GM21786 (cell line): ENCODE measurements at regions not wholly inside any gene's neighbourhood (a gene's known extent, or its start where the extent isn't known, plus 50 kb on each side); places are given as distances from the start of the nearest gene placed in this dataset.

Experiments
- ATAC-seq: cut with Tn5 transposase; IDR thresholded peaks from one replicate; pipeline ENCODE4 v1.9.1; 2021; ENCODE audit not compliant: unreplicated experiment

GRCh38 chr3:159829056-159829455, 159.6 kb upstream of the IL12A start:
- no peak for ATAC-seq

DNA sequence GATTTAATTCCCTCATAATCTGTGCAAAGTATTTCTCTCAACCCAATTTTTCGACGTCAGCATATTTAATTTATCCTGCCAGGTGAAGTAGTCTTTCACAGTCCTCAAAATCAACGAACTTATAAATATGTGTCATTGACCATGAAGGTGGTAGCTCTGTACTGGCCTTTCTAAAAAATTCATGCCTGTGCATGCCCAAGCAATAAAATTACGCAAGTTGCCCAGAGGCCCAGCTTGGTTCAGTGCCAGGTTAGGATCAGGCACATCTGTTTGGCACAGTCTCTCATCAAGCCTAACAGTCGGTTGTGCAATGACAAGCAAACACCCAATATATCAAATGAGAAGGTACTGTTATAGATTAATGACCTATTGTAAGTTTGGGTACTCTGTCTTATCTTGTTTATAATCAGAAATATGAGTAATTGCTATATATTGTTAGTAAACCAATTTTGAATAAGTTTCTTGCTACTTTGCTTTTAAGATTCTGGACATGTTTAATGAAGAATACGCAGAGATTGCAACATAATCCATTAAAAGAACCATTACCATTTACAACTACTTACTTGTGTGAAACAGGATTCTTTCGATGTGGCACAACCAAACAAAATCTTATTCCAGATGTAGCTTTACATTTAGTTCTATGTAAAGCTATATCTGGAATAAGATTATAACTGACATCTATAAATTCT, 159.0 kb upstream of the IL12A start:
- no peak for ATAC-seq

GRCh38 chr3:159830523-159831154, 158.0 kb upstream of the IL12A start:
- no peak for ATAC-seq

- ATAC-seq: peak; percentile 33
Observed at GRCh38 chr3:159831466-159831865, 157.2 kb upstream of the IL12A start.

- ATAC-seq: peak; percentile 95
Observed at GRCh38 chr3:159832024-159832423, 156.6 kb upstream of the IL12A start.

- ATAC-seq: no peak
Observed at GRCh38 chr3:159835126-159835525, 153.5 kb upstream of the IL12A start.

DNA sequence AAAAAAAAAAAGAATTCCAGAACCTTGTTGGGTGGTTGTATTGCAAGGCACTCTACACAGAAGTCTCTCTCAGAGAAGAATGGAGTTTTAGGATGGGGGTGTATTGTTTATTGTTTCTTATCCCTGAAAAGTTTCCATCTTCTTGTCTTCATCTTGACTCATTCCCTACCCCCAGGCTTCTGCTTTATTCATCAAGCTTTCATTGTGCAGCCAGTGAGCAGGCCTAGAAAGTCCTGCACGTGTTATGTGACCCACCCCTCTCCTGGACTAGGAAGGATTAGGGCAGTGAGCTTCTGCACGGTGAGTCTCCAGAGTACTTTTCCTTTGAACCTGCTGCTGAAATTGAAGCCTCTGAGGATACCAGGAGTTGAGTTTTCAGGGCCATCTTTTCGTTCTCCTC, 150.9 kb upstream of the IL12A start:
- no peak for ATAC-seq

DNA sequence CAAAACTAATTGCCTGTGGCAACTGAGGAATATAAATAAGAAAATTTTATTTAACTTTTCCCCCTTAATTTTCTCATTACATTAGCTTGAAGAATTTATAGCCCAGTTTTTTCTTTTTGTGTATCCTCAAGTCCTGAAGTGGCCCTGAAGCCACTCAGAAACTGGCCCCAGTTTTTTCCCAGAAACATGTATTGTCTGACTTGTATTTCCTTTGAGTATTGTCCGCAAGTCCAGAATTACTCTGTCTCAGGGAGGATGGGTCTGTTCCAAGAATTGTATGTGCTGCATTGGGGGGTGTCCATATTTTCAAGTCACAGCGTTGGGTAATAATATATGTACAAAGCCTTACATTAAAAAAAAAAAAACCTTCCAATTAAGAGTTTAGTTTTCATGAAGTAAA, 149.7 kb upstream of the IL12A start:
- no peak for ATAC-seq

GRCh38 chr3:159839561-159840379, 148.9 kb upstream of the IL12A start, which contains the start of gene SCHIP1:
SCHIP1 (plus strand) TSS chr3:159839861.
- ATAC-seq: no peak

- no peak for ATAC-seq
Observed at GRCh38 chr3:159840703-159841299, 147.8 kb upstream of the IL12A start.

DNA sequence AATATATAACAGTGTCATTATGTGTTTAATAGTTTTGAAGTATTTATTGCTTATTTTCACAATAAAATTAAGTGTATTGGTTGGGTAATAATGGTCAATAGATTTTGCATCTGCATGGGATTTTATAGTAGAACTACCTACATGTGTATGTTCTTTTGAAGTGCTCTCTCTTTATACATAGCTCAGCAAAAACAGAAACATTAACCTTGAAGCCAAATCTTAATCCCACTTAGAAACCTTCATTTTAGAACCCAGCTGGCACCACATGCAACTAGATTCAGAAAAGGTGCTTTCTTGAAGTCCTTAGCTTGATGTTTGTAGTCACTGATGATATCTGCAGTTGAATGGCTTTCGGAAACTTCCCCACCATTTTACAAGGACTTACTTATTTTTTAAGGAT, 146.9 kb upstream of the IL12A start:
- ATAC-seq: no peak

GRCh38 chr3:159843840-159844730, 144.6 kb upstream of the IL12A start:
- no peak for ATAC-seq

DNA sequence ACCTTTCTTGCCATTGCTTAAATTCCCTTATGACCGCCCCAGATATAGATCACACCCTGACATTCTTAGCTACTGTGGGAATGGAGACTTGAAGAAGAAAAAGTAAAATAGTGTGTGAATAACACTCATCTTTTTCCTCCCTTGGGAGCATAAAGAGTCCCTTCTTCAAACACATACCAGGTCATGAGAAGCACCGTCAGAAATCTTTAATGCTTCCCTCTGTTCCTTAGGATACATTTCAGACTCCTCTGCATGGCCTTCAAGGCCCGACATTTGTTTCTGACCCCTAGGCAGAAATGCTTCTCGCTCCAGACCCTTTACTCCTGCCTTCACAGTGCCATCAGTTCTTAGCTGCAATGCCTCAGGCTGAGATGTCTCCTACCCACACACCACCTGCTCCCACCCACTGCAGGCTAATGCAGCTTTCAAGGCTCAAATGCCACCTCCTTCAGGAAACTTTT, 143.8 kb upstream of the IL12A start:
- no peak for ATAC-seq

- ATAC-seq: no peak
Observed at GRCh38 chr3:159845737-159846136, 142.9 kb upstream of the IL12A start.

GRCh38 chr3:159846255-159846654, 142.4 kb upstream of the IL12A start:
- ATAC-seq: no peak

- no peak for ATAC-seq
Observed at GRCh38 chr3:159848348-159849118, 140.1 kb upstream of the IL12A start.

- no peak for ATAC-seq
Observed at GRCh38 chr3:159850481-159850880, 138.2 kb upstream of the IL12A start.

GRCh38 chr3:159852266-159852665, 136.4 kb upstream of the IL12A start:
- ATAC-seq: no peak

DNA sequence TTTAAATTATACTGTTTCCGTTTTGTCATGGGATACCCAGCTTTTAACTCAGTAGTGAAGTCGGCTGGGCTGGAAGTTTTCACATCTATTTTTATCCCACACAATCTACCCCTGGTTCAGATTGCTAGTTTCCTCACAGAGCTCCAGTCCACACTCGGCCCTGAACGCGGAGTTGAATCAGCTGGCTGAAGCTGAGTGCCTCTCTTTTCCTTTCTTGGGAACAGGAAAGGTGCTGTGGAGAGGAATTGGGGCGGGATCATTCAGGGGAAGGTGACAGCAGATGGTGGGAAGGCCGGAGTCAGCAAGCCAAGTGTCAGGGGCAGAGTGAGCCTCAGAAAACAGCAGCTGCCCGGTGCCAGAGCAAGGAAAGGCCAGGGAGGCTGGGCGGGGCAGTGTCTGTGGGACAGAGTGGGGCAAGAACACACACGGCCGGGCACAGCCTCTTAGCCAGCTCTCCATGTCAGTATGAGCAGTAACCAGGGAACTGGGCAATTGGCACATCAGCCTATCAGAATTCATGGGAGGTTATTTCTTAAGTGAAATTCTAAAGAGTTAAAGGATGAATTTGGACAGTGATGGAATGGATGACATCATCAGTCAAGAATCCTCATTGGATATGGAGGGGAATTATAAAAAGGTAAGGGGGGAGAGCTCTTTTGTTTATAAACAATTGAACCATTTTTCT, 135.7 kb upstream of the IL12A start:
- peak; percentile 42 for ATAC-seq
